ENCODE measurements at regions not wholly inside any gene's neighbourhood (a gene's known extent, or its start where the extent isn't known, plus 50 kb on each side); places are given as distances from the start of the nearest gene placed in this dataset.

DNA sequence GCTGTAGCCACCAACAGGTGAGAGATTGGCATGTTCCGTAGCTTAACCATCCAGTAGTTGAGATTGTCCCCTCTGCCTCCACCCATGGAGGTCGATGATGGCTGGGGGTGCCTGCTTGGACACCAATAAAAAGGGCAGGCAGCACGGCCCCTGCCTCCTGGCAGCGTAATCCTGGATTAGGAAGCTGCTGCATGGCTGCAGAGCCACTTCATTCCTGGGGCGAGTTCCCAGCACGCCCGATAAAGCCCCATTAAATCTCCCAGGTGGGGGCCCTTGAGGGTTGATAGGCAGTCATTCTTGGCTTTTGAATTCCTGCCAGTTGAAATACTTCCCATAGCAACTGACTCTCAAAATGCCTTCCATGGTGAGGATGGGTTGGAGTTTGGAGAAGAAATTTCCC is 67.8 kb downstream of the PLXNA1 start:
- no peak overlapping the region for H3K27ac ChIP-seq (ENCODE audit: low read depth, low read length)
- no peaks in the 10 kb centered on the region for H3K36me3 ChIP-seq (ENCODE audit: insufficient read depth, low read length)
- no peaks in the 10 kb centered on the region for H3K4me1 ChIP-seq (ENCODE audit: insufficient read depth, low read length)
- no peak overlapping the region for H3K4me3 ChIP-seq (ENCODE audit: low read depth in 1 of 2, low read length in 2 of 2)
- no peaks in the 10 kb centered on the region for H3K9me3 ChIP-seq (ENCODE audit: low read length)
- H3K9ac ChIP-seq (ENCODE audit: low read length), result no peak overlapping the region
- peaks cover 0 to 3% of the 10 kb centered on the region in 2 donors for H3K27me3 ChIP-seq (ENCODE audit: control insufficient read depth in 1 of 2, insufficient read depth in 2 of 2, low read length in 2 of 2)

DNA sequence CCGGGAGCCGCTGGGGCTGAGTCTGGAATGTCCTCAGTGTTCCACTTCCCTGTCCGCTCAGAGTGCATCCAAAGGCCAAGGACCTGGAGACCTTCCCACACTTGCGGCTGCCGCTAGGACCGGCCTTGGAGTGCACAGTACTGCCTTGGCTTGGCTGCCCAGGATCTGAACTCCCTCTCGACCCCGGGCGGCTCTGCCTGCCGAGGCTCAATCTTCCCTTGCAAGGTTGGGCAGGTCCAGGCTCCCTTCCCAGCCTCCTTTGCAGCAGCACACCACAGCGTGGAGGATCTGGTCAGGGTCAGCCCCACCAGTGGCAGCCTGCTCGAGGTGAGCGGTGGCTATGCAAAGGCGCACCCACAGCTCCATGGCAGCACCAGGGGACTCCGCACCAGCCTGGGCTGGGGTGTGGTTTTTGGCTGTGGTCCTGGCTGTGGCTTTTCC is 69.2 kb downstream of the PLXNA1 start:
- Histone ChIP-seq H3K27me3 (ENCODE audit: control insufficient read depth in 1 of 2, insufficient read depth in 2 of 2, low read length in 2 of 2) (peaks cover 0 to 3% of the 10 kb centered on the region in 2 donors), H3K36me3 (ENCODE audit: insufficient read depth, low read length) (no peaks in the 10 kb centered on the region), H3K9me3 (ENCODE audit: low read length) (no peaks in the 10 kb centered on the region), H3K4me3 (ENCODE audit: low read depth in 1 of 2, low read length in 2 of 2) (no peak overlapping the region), H3K27ac (ENCODE audit: low read depth, low read length) (no peak overlapping the region), H3K9ac (ENCODE audit: low read length) (no peak overlapping the region), H3K4me1 (ENCODE audit: insufficient read depth, low read length) (no peaks in the 10 kb centered on the region)

DNA sequence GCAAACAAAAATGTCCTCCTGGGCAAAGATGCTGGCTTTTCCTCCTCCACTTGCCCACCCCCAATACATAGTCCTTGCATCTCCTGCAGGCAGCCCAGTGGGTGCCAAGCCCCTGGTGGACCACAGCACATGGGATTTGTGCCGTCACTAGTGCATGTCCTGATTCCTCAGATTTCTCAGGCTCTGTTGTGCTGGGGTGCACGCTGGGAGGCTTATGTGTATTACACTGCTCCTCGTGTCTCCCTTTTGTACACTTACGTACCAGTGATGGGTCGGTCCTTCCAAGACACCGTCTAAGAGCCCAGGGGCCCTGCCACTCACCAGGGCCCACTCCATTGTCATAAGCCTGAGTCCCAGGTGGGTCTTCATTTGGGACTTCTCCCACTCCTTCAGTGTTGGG is 70.1 kb downstream of the PLXNA1 start:
- H3K9ac ChIP-seq (ENCODE audit: low read length), result no peak overlapping the region
- no peak overlapping the region for H3K27ac ChIP-seq (ENCODE audit: low read depth, low read length)
- H3K36me3 ChIP-seq (ENCODE audit: insufficient read depth, low read length), result no peaks in the 10 kb centered on the region
- H3K4me1 ChIP-seq (ENCODE audit: insufficient read depth, low read length), result no peaks in the 10 kb centered on the region
- no peaks in the 10 kb centered on the region for H3K9me3 ChIP-seq (ENCODE audit: low read length)
- H3K4me3 ChIP-seq (ENCODE audit: low read depth in 1 of 2, low read length in 2 of 2), result no peak overlapping the region
- H3K27me3 ChIP-seq (ENCODE audit: control insufficient read depth in 1 of 2, insufficient read depth in 2 of 2, low read length in 2 of 2), result peaks cover 0 to 3% of the 10 kb centered on the region in 2 donors

DNA sequence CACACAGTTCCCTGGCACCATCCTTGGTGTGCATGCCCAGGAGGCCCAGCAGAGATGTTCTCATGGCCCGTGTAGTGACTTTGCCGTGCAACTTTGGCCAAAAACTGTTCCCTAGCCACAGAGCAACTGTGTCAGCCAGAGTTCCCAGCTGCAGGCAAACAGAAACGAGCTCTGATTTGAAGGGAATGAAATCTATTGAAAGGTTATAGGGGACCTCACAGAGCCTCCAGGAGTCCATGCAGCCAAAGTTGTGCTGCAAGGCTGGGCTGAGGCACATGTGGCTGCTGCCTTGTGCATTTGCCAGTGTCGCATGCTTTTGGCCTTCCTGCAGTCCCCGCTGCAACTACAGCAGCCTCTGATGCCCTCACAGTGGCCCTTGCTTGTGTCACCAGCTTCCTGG is 70.5 kb downstream of the PLXNA1 start:
- Histone ChIP-seq H3K9ac (ENCODE audit: low read length) (no peak overlapping the region), H3K27me3 (ENCODE audit: control insufficient read depth in 1 of 2, insufficient read depth in 2 of 2, low read length in 2 of 2) (peaks cover 0 to 3% of the 10 kb centered on the region in 2 donors), H3K4me3 (ENCODE audit: low read depth in 1 of 2, low read length in 2 of 2) (no peak overlapping the region), H3K4me1 (ENCODE audit: insufficient read depth, low read length) (no peaks in the 10 kb centered on the region), H3K36me3 (ENCODE audit: insufficient read depth, low read length) (no peaks in the 10 kb centered on the region), H3K9me3 (ENCODE audit: low read length) (no peaks in the 10 kb centered on the region), H3K27ac (ENCODE audit: low read depth, low read length) (no peak overlapping the region)

DNA sequence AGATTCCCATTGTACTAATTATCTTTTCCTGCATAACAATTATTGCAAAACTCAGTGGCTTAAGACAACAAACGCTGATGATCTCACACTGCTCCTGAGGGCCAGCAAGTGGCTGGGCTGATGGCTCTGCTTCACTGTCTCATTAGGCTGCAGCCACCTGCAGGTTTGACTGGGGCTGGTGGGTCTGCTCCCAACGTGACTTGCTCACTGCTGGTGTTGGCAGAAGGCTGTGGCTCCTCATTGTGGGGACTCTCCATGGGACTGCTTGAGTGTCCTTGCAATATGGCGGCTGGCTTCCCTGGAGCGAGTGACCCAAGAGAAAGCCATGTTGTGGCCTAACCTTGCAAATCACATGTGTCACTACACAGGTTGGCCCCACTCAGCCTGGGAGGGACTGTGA is 71.1 kb downstream of the PLXNA1 start:
- Histone ChIP-seq H3K27me3 (ENCODE audit: control insufficient read depth in 1 of 2, insufficient read depth in 2 of 2, low read length in 2 of 2) (peaks cover 0 to 3% of the 10 kb centered on the region in 2 donors), H3K4me1 (ENCODE audit: insufficient read depth, low read length) (no peaks in the 10 kb centered on the region), H3K4me3 (ENCODE audit: low read depth in 1 of 2, low read length in 2 of 2) (no peak overlapping the region), H3K36me3 (ENCODE audit: insufficient read depth, low read length) (no peaks in the 10 kb centered on the region), H3K9me3 (ENCODE audit: low read length) (no peaks in the 10 kb centered on the region), H3K9ac (ENCODE audit: low read length) (no peak overlapping the region), H3K27ac (ENCODE audit: low read depth, low read length) (no peak overlapping the region)

DNA sequence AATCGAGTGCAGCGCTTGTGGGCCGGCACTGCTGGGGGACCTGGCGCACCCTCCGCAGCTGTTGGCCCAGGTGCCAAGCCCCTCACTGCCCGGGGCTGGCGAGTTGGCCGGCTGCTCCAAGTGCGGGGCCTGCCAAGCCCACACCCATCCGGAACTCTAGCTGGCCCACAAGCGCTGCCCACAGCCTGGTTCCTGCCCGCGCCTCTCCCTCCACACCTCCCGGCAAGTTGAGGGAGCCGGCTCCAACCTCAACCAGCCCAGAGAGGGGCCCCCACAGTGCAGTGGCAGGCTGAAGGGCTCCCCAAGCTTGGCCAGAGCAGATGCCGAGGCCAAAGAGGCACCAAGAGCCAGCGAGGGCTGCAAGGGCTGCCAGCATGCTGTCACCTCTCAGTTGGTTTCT is 73.4 kb downstream of the PLXNA1 start:
- Histone ChIP-seq H3K9ac (ENCODE audit: low read length) (no peak overlapping the region), H3K27me3 (ENCODE audit: control insufficient read depth in 1 of 2, insufficient read depth in 2 of 2, low read length in 2 of 2) (peaks cover 0 to 3% of the 10 kb centered on the region in 2 donors), H3K27ac (ENCODE audit: low read depth, low read length) (no peak overlapping the region), H3K9me3 (ENCODE audit: low read length) (no peaks in the 10 kb centered on the region), H3K4me1 (ENCODE audit: insufficient read depth, low read length) (no peaks in the 10 kb centered on the region), H3K4me3 (ENCODE audit: low read depth in 1 of 2, low read length in 2 of 2) (no peak overlapping the region), H3K36me3 (ENCODE audit: insufficient read depth, low read length) (no peaks in the 10 kb centered on the region)

DNA sequence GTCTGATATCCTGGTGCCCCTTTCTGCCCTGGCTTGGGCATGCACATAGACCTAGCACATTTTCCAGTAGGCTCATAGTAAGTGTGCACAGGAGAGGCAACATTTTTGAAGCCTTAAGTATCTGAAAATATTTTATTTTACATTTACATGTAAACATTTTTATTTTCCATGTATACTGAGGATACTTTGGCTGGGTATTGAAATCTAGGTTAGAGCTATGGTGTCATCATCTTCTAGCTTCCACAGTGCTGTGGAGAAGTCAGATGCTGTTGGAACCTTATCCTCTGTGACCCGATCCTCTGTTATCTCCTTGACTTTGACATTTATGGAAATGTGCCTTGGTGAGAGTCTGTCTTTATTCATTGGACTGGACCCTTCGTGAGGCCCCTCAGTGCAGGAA is 74.1 kb downstream of the PLXNA1 start:
- peaks cover 0 to 3% of the 10 kb centered on the region in 2 donors for H3K27me3 ChIP-seq (ENCODE audit: control insufficient read depth in 1 of 2, insufficient read depth in 2 of 2, low read length in 2 of 2)
- H3K27ac ChIP-seq (ENCODE audit: low read depth, low read length), result no peak overlapping the region
- H3K4me1 ChIP-seq (ENCODE audit: insufficient read depth, low read length), result no peaks in the 10 kb centered on the region
- no peaks in the 10 kb centered on the region for H3K9me3 ChIP-seq (ENCODE audit: low read length)
- no peaks in the 10 kb centered on the region for H3K36me3 ChIP-seq (ENCODE audit: insufficient read depth, low read length)
- H3K9ac ChIP-seq (ENCODE audit: low read length), result no peak overlapping the region
- no peak overlapping the region for H3K4me3 ChIP-seq (ENCODE audit: low read depth in 1 of 2, low read length in 2 of 2)

DNA sequence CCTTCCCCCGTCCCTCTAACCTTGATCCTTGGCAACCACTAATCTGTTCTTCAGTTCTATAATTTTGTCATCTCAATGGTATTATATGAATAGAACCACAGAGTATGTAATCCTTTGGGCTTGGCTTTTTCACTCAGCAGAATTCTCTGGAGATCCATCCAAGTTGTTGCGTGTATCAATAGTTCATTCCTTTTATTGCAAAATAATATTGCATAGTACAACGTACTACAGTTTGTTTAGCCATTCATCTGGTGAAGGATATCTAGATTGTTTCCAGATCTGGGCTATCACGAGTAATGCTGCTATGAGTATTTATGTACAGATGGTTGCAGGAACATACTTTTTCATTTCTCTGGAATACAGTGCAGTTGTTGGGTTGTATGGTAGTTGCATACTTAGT is 76.2 kb downstream of the PLXNA1 start:
- H3K9me3 ChIP-seq (ENCODE audit: low read length), result no peaks in the 10 kb centered on the region
- no peaks in the 10 kb centered on the region for H3K36me3 ChIP-seq (ENCODE audit: insufficient read depth, low read length)
- no peaks in the 10 kb centered on the region for H3K4me1 ChIP-seq (ENCODE audit: insufficient read depth, low read length)
- H3K4me3 ChIP-seq (ENCODE audit: low read depth in 1 of 2, low read length in 2 of 2), result no peak overlapping the region
- no peak overlapping the region for H3K27ac ChIP-seq (ENCODE audit: low read depth, low read length)
- no peak overlapping the region for H3K9ac ChIP-seq (ENCODE audit: low read length)
- no peaks in the 10 kb centered on the region for H3K27me3 ChIP-seq (ENCODE audit: control insufficient read depth in 1 of 2, insufficient read depth in 2 of 2, low read length in 2 of 2)

DNA sequence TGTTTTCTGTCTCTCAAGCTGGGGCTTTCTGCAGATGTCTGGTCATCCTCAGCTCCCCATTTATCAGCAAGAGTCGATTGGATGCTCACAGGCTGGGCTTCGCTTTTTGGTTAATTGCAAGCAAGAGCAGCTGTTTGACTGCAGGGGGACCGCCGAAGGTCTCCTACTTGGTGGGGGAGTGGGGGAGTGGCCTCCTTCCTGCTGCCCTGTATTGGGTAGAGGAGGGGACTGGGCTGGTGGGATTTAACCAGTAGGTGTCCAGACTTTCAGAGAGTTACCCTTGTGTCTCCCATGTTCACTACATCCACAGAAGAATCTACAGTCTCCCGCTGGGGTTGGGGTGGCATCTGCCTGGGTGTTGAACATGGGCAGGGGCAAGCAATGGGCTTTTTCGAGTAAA is 78.7 kb downstream of the PLXNA1 start:
- Histone ChIP-seq H3K27ac (ENCODE audit: low read depth, low read length) (no peak overlapping the region), H3K9ac (ENCODE audit: low read length) (no peak overlapping the region), H3K9me3 (ENCODE audit: low read length) (no peaks in the 10 kb centered on the region)

DNA sequence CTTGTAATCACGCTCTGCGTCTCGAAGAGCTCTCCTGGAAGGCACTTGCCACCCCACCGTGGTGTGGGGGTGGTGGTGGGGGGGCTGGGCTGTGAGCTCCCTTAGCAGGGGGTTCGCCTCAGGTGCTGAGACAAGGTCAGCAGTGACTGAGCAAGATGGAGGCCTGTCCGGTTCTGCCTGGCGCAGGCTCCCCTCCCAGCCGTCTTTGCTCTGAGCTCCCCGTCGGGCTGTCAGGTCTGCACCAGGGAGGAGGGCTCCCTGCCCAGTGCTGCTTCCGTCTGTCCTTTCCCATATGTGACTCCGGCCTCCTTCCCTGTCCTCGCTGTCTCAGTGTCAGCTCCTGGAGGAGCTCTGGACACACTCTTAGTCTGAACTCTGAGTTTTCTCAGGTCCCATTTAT is 80.0 kb downstream of the PLXNA1 start:
- no peaks in the 10 kb centered on the region for H3K4me1 ChIP-seq (ENCODE audit: insufficient read depth, low read length)
- no peaks in the 10 kb centered on the region for H3K36me3 ChIP-seq (ENCODE audit: insufficient read depth, low read length)
- H3K27me3 ChIP-seq (ENCODE audit: control insufficient read depth in 1 of 2, insufficient read depth in 2 of 2, low read length in 2 of 2), result no peaks in the 10 kb centered on the region
- no peak overlapping the region for H3K9ac ChIP-seq (ENCODE audit: low read length)
- H3K4me3 ChIP-seq (ENCODE audit: low read depth in 1 of 2, low read length in 2 of 2), result no peak overlapping the region
- H3K27ac ChIP-seq (ENCODE audit: low read depth, low read length), result no peak overlapping the region
- no peaks in the 10 kb centered on the region for H3K9me3 ChIP-seq (ENCODE audit: low read length)

More for the DNA sequence above, 78.7 kb downstream of the PLXNA1 start:
- no peaks in the 10 kb centered on the region for H3K27me3 ChIP-seq (ENCODE audit: control insufficient read depth in 1 of 2, insufficient read depth in 2 of 2, low read length in 2 of 2)
- H3K36me3 ChIP-seq (ENCODE audit: insufficient read depth, low read length), result no peaks in the 10 kb centered on the region
- H3K4me1 ChIP-seq (ENCODE audit: insufficient read depth, low read length), result no peaks in the 10 kb centered on the region
- no peak overlapping the region for H3K4me3 ChIP-seq (ENCODE audit: low read depth in 1 of 2, low read length in 2 of 2)

DNA sequence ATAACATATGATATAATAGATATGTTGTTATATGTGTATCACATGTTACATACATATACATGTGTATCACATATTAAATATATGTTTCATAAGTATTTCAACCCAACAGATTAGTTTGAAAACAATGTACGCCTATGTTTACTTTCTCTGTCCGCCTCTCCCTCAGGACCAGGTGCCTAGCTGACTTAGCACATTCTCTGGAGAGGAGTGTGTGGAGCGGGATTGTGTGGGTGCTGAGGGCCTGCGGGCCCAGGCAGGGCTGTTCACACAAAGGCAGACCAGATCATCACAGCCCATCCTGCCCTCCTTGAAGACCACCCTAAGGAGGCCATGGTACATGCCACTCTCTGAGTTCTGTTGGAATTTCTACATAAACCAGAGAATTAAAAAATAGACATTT is 81.0 kb downstream of the PLXNA1 start:
- H3K9ac ChIP-seq (ENCODE audit: low read length), result no peak overlapping the region
- no peak overlapping the region for H3K27ac ChIP-seq (ENCODE audit: low read depth, low read length)
- no peaks in the 10 kb centered on the region for H3K27me3 ChIP-seq (ENCODE audit: control insufficient read depth in 1 of 2, insufficient read depth in 2 of 2, low read length in 2 of 2)
- no peaks in the 10 kb centered on the region for H3K9me3 ChIP-seq (ENCODE audit: low read length)
- H3K36me3 ChIP-seq (ENCODE audit: insufficient read depth, low read length), result no peaks in the 10 kb centered on the region
- H3K4me3 ChIP-seq (ENCODE audit: low read depth in 1 of 2, low read length in 2 of 2), result no peak overlapping the region
- H3K4me1 ChIP-seq (ENCODE audit: insufficient read depth, low read length), result no peaks in the 10 kb centered on the region

DNA sequence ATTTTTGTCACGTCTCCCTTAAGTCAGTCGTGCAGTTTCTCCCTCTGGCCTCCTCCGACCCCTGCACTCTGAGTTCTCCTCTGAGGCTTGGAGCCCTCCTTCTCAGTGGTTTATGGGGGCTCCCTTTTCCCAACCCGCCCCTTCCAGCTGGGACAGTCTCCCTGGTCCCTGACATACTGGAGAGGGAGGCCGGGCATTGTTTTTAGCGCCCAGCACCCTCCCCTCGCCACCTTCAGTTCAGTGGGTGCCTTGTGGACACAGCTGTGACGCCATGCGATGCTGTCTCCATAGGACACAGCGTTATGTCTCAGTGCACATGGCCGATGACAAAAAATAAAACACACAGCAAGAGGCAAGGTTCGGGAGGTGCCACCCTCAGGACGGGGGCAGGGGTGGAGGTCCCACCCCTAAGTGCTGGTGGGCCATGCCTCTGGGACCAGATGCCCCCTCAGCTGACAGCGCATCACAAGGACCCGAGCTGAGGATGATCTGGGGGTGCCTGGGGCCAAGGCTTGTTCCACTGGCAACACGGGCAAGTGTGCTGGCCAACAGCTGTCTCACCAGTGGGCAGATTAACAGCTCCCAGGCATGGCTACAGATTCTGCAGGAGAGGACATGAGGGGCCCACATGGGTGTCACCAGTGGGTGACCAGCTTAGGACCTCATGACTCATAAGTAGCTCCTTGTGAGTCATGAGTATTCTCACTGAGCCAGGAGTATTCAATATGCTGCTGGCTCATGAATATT is 81.6 kb downstream of the PLXNA1 start:
- Histone ChIP-seq H3K4me3 (ENCODE audit: low read depth in 1 of 2, low read length in 2 of 2) (no peak overlapping the region), H3K9me3 (ENCODE audit: low read length) (no peaks in the 10 kb centered on the region), H3K27me3 (ENCODE audit: control insufficient read depth in 1 of 2, insufficient read depth in 2 of 2, low read length in 2 of 2) (no peaks in the 10 kb centered on the region), H3K9ac (ENCODE audit: low read length) (no peak overlapping the region), H3K4me1 (ENCODE audit: insufficient read depth, low read length) (no peaks in the 10 kb centered on the region), H3K27ac (ENCODE audit: low read depth, low read length) (no peak overlapping the region), H3K36me3 (ENCODE audit: insufficient read depth, low read length) (no peaks in the 10 kb centered on the region)

Measured in muscle layer of colon (tissue), 2 donors.